Activated naive CD4-positive, alpha-beta T cell treated with anti-CD3 and anti-CD28 coated beads, Interleukin-2, amount 50 U/mL, for 72 hours (primary cell): ENCODE measurements at regions not wholly inside any gene's neighbourhood (a gene's known extent, or its start where the extent isn't known, plus 50 kb on each side); places are given as distances from the start of the nearest gene placed in this dataset.

Source experiments
- ATAC-seq, 2 donors: fragments of 150-1000 bp; cut with Tn5 transposase; 2 replicates each; pipeline ENCODE4 v1.10.0; 2021; ENCODE audit warnings: mild to moderate bottlenecking in 2 of 2, moderate library complexity in 2 of 2
- DNase-seq, 2 donors: peaks; one replicate each; pipeline ENCODE4 v3.0.0; 2021 to 2022; ENCODE audit warnings: low spot score in 2 of 2
- H3K27ac Mint-ChIP-seq, 2 donors: one replicate each; pipeline ENCODE4 v1.8.0; 2022; ENCODE audit warnings: mild to moderate bottlenecking in 2 of 2, mixed read lengths in 2 of 2
- H3K36me3 Mint-ChIP-seq, 2 donors: one replicate each; pipeline ENCODE4 v1.8.0; 2022; ENCODE audit warnings: mixed read lengths in 2 of 2
- H3K9me3 Mint-ChIP-seq, 2 donors: one replicate each; pipeline ENCODE4 v1.8.0; 2022; ENCODE audit warnings: mixed read lengths in 2 of 2

GRCh38 chr3:65052101-65052500 is 364.3 kb upstream of the ADAMTS9 start:
- Mint-ChIP-seq H3K27ac (no peak overlapping the region), H3K9me3 (peaks cover 21 to 36% of the 10 kb centered on the region in 2 donors), H3K36me3 (peaks cover 0 to 18% of the 10 kb centered on the region in 2 donors)
- ATAC-seq (no peak), DNase-seq (no peak)

GRCh38 chr3:65048151-65048550 is 360.4 kb upstream of the ADAMTS9 start:
- Mint-ChIP-seq H3K9me3 (peaks cover 8 to 18% of the 10 kb centered on the region in 2 donors), H3K36me3 (no peaks in the 10 kb centered on the region), H3K27ac (no peak overlapping the region)
- no peak for DNase-seq
- no peak for ATAC-seq

GRCh38 chr3:65045138-65045537 is 357.3 kb upstream of the ADAMTS9 start:
- no peak overlapping the region for H3K27ac Mint-ChIP-seq
- H3K9me3 Mint-ChIP-seq = peaks cover 8 to 26% of the 10 kb centered on the region in 2 donors
- H3K36me3 Mint-ChIP-seq = no peaks in the 10 kb centered on the region
- ATAC-seq = no peak
- no peak for DNase-seq

GRCh38 chr3:65044401-65044800 is 356.6 kb upstream of the ADAMTS9 start:
- ATAC-seq (no peak), DNase-seq (no peak)
- peaks cover 8 to 24% of the 10 kb centered on the region in 2 donors for H3K9me3 Mint-ChIP-seq
- no peak overlapping the region for H3K27ac Mint-ChIP-seq
- no peaks in the 10 kb centered on the region for H3K36me3 Mint-ChIP-seq

GRCh38 chr3:65042675-65043074 is 354.9 kb upstream of the ADAMTS9 start:
- no peak for ATAC-seq
- Mint-ChIP-seq H3K9me3 (peaks cover 0 to 14% of the 10 kb centered on the region in 2 donors), H3K27ac (no peak overlapping the region), H3K36me3 (no peaks in the 10 kb centered on the region)
- DNase-seq = no peak

- H3K9me3 Mint-ChIP-seq = peaks cover 0 to 17% of the 10 kb centered on the region in 2 donors
- DNase-seq (no peak), ATAC-seq (no peak)
- H3K36me3 Mint-ChIP-seq = no peaks in the 10 kb centered on the region
- no peak overlapping the region for H3K27ac Mint-ChIP-seq
Observed at GRCh38 chr3:65039754-65040210, 352.0 kb upstream of the ADAMTS9 start.

GRCh38 chr3:65037861-65038260 is 350.1 kb upstream of the ADAMTS9 start:
- Mint-ChIP-seq H3K36me3 (no peaks in the 10 kb centered on the region), H3K9me3 (peaks cover under 1 to 13% of the 10 kb centered on the region in 2 donors), H3K27ac (no peak overlapping the region)
- DNase-seq (no peak), ATAC-seq (no peak)

GRCh38 chr3:65035246-65035645 is 347.4 kb upstream of the ADAMTS9 start:
- ATAC-seq (no peak), DNase-seq (no peak)
- no peak overlapping the region for H3K27ac Mint-ChIP-seq
- peaks cover 13% of the 10 kb centered on the region in 2 donors for H3K9me3 Mint-ChIP-seq
- H3K36me3 Mint-ChIP-seq = peaks cover 0 to 2% of the 10 kb centered on the region in 2 donors

GRCh38 chr3:65033576-65033975 is 345.8 kb upstream of the ADAMTS9 start:
- Mint-ChIP-seq H3K36me3 (peaks cover 0 to 12% of the 10 kb centered on the region in 2 donors), H3K27ac (no peak overlapping the region), H3K9me3 (peaks cover 21 to 24% of the 10 kb centered on the region in 2 donors)
- no peak for DNase-seq
- ATAC-seq = no peak

GRCh38 chr3:65030847-65031463 is 343.2 kb upstream of the ADAMTS9 start:
- no peak for DNase-seq
- Mint-ChIP-seq H3K9me3 (peaks cover 20 to 26% of the 10 kb centered on the region in 2 donors), H3K36me3 (peaks cover 0 to 14% of the 10 kb centered on the region in 2 donors), H3K27ac (no peak overlapping the region)
- ATAC-seq = no peak

- ATAC-seq (no peak), DNase-seq (no peak)
- H3K36me3 Mint-ChIP-seq = peaks cover 0 to 14% of the 10 kb centered on the region in 2 donors
- H3K9me3 Mint-ChIP-seq = peaks cover 23 to 30% of the 10 kb centered on the region in 2 donors
- no peak overlapping the region for H3K27ac Mint-ChIP-seq
Observed at GRCh38 chr3:65030014-65030627, 342.3 kb upstream of the ADAMTS9 start.

GRCh38 chr3:65029130-65029529 is 341.3 kb upstream of the ADAMTS9 start:
- DNase-seq = no peak
- Mint-ChIP-seq H3K27ac (no peak overlapping the region), H3K36me3 (peaks cover 0 to 14% of the 10 kb centered on the region in 2 donors), H3K9me3 (peaks cover 29 to 30% of the 10 kb centered on the region in 2 donors)
- ATAC-seq = no peak

- peaks cover 30 to 35% of the 10 kb centered on the region in 2 donors for H3K9me3 Mint-ChIP-seq
- no peak for ATAC-seq
Observed at GRCh38 chr3:65028024-65028423, 340.2 kb upstream of the ADAMTS9 start.

GRCh38 chr3:65027335-65027734 is 339.5 kb upstream of the ADAMTS9 start:
- peaks cover 0 to 14% of the 10 kb centered on the region in 2 donors for H3K36me3 Mint-ChIP-seq
- H3K9me3 Mint-ChIP-seq = peaks cover 25 to 41% of the 10 kb centered on the region in 2 donors
- no peak overlapping the region for H3K27ac Mint-ChIP-seq
- DNase-seq (no peak), ATAC-seq (no peak)

More at GRCh38 chr3:65028024-65028423, 340.2 kb upstream of the ADAMTS9 start:
- Mint-ChIP-seq H3K27ac (no peak overlapping the region), H3K36me3 (peaks cover 0 to 14% of the 10 kb centered on the region in 2 donors)
- no peak for DNase-seq

- no peak for DNase-seq
- Mint-ChIP-seq H3K36me3 (peaks cover 0 to 14% of the 10 kb centered on the region in 2 donors), H3K9me3 (peaks cover 25 to 40% of the 10 kb centered on the region in 2 donors), H3K27ac (no peak overlapping the region)
- no peak for ATAC-seq
Observed at GRCh38 chr3:65026151-65026550, 338.4 kb upstream of the ADAMTS9 start.

- DNase-seq = no peak
- Mint-ChIP-seq H3K27ac (no peak overlapping the region), H3K36me3 (peaks cover 0 to 5% of the 10 kb centered on the region in 2 donors), H3K9me3 (peaks cover 12 to 27% of the 10 kb centered on the region in 2 donors)
- no peak for ATAC-seq
Observed at GRCh38 chr3:65024148-65024547, 336.3 kb upstream of the ADAMTS9 start.

GRCh38 chr3:65020281-65021160 is 332.7 kb upstream of the ADAMTS9 start:
- Mint-ChIP-seq H3K9me3 (peaks cover 4 to 25% of the 10 kb centered on the region in 2 donors), H3K36me3 (no peaks in the 10 kb centered on the region), H3K27ac (no peak overlapping the region)
- no peak for ATAC-seq
- no peak for DNase-seq
